HG03097 (cell line): ENCODE measurements at regions not wholly inside any gene's neighbourhood (a gene's known extent, or its start where the extent isn't known, plus 50 kb on each side); places are given as distances from the start of the nearest gene placed in this dataset.
"Not testable (repeated sequence)": the region's sequence is repeated elsewhere in the genome, so short reads cannot be mapped to it uniquely, and the experiment has no call there.

ENCODE experiments used
- ATAC-seq: cut with Tn5 transposase; IDR thresholded peaks from one replicate; pipeline ENCODE4 v1.9.1; 2021; ENCODE audit not compliant: unreplicated experiment, low FRiP score

- no peak for ATAC-seq
Measured at GRCh38 chr5:99191206-99191745, 262.5 kb upstream of the CHD1 start.

GRCh38 chr5:99187611-99188010, 258.8 kb upstream of the CHD1 start:
- no peak for ATAC-seq

- ATAC-seq: no peak
Measured at GRCh38 chr5:99179206-99179605, 250.4 kb upstream of the CHD1 start.

DNA sequence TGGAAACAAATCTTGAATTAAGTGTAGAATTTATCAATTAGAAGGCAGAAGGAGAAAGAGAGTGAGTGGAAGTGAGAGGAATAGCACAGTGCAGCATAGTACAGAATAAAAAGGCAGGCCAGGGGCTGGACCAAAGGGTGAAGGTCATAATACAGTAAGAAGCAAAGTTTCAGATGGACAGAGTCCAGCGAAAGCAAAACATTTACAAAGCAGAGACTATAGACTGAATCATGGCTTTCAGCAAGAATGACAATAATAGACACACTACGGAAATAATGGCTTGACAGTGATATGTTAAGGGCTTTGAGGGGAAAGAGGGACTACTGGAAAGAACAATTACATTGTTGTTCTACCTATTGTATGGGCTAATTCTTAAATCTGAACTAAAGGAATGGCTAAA, 249.0 kb upstream of the CHD1 start:
- ATAC-seq: no peak

DNA sequence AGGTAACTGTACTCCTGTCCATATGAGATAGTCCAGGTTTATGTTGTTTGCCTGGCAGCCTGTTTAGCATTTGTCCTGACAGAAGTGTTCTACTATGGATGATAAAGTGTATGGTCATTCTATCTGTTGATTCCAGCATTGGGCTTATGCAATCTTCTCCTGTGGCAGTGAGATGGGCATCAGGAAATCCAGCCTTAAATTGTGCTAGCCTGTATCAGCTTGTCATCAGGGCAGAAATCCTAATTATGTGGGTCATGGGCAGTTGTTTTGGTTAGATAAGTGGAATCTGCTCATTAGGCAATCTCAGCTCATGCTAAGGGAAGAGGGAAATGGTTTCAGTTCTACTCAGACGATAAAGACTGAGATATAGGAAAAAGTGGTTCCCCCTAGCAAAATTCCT, 247.4 kb upstream of the CHD1 start:
- no peak for ATAC-seq

GRCh38 chr5:99169309-99169708, 240.5 kb upstream of the CHD1 start:
- no peak for ATAC-seq

- not testable (repeated sequence) for ATAC-seq
Measured at GRCh38 chr5:99161538-99161937, 232.7 kb upstream of the CHD1 start.

DNA sequence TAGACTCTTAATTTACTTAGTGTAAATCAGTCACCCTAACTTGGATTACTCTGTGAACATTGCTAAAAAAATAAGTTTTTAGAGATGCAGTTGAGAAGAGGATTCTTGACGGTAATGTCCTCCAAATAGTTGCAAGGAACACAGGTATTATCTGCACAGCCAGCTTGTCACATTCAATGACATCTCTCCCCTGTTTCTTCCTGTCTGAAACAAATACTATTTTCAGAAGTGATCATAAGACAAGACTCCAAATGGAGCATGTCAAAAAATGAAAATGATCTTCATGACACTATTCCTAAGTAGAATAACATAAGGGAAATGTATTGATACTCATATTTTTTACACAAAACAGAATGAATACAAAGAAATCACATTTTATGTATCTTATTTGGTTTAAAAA, 227.9 kb upstream of the CHD1 start:
- ATAC-seq: no peak

DNA sequence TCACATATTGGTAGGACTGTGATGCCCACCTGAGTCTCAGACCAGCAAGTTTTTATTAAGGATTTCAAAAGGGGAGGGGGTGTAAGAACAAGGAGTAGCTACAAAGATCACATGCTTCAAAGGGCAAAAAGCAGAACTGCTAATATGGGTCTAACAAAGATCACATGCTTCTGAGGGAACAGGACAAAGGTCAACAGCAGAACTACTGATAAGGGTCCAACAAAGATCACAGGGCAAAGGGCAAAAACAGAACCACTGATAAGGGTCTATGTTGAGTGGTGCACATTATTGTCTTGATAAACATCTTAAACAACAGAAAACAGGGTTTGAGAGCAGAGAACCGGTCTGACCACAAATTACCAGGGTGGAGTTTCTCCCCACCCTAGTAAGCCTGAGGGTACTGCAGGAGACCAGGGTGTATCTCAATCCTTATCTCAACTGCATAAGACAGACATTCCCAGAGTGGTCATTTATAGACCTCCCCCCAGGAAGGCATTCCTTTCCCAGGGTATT, 214.5 kb upstream of the CHD1 start:
- not testable (repeated sequence) for ATAC-seq

GRCh38 chr5:99141534-99142128, 212.8 kb upstream of the CHD1 start:
- ATAC-seq: no peak

GRCh38 chr5:99138911-99139310, 210.1 kb upstream of the CHD1 start:
- ATAC-seq: no peak

DNA sequence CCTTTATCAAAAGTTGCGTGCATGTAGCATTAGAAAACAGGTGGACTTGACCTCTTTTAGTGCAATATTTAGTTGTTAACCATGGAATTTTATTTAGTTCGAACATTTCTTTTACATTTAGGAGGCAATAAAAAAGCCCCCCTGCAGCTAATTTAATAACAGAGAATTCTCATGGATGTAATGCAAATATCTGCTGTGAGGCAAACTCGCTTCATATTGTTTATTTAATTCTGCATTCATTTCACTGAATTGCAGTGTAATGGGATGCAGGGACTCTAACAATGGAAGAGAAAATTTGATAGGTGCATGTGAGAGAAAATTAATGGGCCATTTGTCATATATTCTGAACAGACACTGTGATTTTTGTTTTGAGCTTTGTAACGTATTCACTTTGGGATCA, 205.1 kb upstream of the CHD1 start:
- no peak for ATAC-seq

- no peak for ATAC-seq
Measured at GRCh38 chr5:99129768-99130501, 201.1 kb upstream of the CHD1 start.

GRCh38 chr5:99122976-99123375, 194.2 kb upstream of the CHD1 start:
- ATAC-seq: no peak

DNA sequence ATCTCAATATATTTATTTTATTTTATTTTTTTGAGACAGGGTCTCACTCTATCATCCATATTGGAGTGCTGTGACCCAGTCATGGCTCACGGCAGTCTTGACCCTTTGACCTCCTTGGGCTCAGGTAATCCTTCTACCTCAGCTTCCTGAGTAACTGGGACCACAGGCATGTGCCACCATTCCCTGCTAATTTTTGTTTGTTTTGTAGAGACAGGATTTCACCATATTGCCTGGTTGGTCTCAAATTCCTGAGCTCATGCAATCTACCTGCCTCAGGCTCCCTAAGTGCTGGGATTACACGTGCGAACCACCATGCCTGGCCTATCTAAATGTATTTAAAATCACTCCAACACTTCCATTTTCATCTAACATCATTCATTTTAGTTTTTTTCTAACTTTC, 190.5 kb upstream of the CHD1 start:
- ATAC-seq: no peak

DNA sequence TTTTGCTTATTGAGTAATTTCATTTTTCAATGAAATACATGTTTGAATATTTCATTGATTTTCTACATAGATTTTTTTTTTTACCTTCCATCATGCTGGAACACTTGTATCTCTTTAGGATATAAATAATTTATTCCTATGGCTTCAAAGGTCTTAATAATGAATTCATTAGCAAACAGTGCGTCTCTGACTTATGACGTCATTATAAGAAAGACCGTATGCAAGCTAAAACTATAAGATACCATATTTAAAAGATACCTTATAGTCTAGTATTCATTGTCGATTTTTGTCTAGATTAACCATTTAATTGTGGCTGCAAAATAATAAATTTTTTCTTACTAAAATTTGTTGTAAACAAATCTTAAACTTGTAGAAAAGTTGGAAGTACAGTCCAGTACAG, 187.7 kb upstream of the CHD1 start:
- ATAC-seq: no peak

GRCh38 chr5:99109894-99110293, 181.1 kb upstream of the CHD1 start:
- no peak for ATAC-seq

DNA sequence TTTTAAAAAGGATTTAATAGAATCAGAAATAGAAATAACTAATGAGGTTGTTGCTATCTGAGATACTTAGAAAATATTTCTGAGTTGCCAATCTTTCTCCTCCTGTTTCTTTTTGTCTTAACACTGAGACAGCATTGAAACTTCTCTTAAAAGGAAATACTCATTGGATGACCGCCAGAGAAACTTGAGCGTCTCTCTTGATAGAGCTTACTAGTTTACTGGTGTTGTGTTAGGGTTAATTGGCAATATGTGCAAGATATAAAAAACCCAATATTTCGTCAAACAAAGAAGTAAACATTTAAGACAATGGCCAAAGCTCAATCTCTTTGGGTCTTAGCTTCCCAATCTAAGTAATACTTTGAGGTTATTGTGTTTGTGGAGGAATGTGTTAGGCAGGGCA, 176.4 kb upstream of the CHD1 start:
- ATAC-seq: no peak

DNA sequence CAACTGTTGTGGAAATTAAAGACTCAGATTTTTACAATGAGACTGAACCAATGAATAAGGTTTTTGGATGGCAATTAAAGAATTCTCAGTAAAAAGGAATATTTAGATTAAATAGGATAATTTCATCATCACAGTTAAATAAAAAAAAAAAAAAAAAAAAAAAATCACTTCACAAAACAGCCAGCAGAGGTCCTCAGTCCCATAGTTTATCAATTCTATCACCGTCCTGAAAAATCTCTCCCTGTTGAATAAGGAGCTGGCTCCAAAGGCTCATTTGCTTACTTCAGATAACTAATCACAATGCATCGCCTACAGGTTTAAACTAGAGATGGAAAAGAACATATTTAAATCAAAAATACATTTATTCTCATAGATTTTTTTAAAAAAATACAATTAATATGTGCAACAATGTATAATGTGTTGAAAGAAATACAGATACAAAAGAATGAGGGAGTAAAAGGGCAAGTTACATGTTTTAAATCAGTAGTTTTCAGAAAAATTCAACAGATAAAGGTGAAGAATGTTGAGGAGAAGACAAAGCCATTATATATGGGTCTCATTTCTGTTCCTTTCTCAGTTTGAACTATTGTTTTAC, 175.8 kb upstream of the CHD1 start:
- no peak for ATAC-seq

DNA sequence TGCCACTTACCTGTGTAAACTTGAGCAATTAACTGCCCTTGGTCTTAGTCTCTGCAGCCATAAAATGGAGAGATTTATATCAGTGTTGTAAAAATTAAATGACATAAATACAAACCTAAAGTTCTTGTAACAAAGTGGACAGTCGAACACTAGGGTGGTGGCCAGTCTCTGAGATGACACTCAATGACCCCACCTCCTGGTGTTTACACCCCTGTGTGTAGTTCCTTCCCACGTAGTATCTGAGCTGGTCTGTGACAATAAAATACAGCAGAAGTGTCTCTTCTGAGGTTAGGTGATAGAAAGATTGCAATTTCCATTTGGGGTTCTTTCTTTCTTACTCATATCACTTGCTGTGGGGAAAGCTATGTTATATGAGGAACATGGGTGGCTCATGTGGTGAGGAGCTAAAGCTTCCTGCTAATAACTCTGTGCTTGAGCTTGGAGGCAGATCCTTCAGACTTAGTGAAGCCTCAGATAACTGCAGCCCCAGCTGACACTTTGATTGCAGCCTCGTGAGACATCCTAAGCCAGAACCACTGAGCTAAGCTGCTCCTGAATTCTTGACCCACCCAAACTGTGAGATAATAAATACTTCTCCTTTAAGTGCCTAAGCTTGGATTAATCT, 173.4 kb upstream of the CHD1 start:
- no peak for ATAC-seq

- ATAC-seq: no peak
Measured at GRCh38 chr5:99099691-99100090, 170.9 kb upstream of the CHD1 start.
